EL (cell line): ENCODE measurements at regions not wholly inside any gene's neighbourhood (a gene's known extent, or its start where the extent isn't known, plus 50 kb on each side); places are given as distances from the start of the nearest gene placed in this dataset.
"Not testable (repeated sequence)": the region's sequence is repeated elsewhere in the genome, so short reads cannot be mapped to it uniquely, and the experiment has no call there.

Source experiments
- DNase-seq: peaks from one replicate; pipeline ENCODE4 v3.0.0-alpha.2; 2016

DNA sequence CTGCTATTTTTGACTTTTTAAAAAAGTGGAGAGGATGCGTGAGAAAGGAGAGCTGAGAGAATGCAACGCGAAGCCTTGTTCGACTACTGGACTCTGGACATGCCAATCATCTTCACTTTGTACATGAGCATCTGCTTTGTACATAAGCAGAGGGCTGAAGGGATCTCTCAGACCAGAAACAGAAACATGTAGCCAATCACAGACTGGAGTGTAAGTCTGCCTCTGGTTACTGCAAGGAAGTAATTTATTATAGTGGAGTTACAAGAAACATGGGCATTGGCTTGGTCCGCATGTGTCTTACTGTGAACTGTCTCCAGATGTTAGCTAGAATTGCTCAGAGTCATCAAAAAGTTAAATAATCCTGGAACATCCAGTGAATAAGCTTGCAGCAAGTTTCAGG is 190.0 kb upstream of the GRAMD2B start:
- DNase-seq: no peak

DNA sequence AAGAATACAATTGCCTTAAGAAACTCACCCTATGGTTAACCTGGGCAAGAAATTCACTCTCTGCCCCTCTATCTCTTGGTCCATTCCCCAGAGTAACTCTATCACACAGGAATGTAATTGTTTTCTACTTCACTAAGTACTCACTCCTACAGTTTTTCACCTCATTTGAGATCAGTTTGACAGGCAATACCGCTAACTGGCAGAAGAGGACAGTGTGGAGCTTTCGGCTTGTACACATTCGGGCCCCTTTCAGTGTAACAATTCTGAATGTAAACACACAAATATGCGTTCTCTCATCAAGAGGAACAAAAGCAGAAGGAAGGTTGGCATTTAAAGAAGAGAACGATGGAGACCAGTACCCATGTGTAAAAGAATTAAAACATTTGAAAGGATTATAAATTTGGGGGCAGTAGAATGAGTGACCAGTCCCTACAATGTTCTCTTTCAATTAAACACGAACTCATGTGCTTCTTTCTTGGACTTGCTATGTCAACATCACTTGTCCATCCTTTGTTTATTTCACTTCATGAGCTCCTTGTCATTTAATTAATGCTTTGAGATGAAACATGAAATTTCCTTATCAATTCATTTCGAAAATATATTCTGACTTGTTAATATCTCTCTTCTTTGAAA is 188.5 kb upstream of the GRAMD2B start:
- peak; percentile 31 for DNase-seq

DNA sequence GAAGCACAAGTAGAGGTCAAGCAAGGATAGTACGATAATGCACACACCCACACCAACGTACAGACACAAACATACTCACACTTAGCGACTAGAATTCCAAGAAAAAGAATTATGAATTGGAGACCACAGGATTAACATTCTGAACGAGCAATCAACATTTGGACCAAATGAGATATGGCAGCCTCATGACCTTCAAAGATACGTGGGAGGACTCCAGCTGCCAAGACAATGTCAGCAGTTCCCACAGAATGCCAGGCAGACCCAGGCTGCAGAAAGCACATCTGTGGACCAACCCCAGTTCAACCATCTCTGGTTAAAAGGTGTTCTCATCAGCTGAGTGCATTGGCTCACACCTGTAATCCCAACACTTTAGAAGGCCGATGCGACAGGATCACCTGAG is 187.6 kb upstream of the GRAMD2B start:
- DNase-seq: no peak

DNA sequence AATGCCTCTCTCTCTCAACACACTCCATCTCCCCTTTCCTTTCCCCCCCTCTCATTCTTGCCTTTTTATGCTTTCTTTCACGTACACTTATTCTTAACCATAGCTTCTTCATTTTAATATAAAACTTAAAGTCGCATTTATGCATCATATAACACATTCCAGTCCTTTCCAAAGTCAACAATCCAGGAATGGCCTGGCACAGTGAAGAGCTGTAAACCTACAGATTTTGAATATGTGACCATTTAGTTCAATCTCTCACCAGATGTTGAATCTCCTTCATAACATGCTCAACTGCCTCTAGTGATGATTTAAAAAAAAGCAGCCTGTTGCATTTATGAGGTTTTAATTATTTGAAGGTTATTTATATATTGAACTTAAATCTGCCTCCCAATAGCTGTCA is 186.2 kb upstream of the GRAMD2B start:
- no peak for DNase-seq

DNA sequence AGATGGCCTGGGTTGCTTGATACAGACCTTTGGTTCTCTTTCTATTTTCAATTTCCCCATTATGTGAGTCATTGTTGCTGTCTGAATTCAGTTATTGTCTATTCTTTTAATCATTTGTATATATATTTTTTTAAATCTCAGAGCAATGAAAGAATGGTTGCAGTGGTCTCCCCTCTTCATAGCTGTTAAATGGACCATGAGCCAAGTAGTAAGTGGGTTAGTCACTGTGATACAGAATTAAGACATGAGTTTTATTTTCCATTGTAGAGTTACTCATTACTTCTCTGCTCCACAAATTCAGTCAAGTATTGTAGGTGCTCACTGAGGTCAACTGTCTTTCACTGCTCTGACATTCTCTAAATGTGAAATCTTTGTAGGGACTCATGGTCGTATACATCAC is 174.6 kb upstream of the GRAMD2B start:
- DNase-seq: no peak

DNA sequence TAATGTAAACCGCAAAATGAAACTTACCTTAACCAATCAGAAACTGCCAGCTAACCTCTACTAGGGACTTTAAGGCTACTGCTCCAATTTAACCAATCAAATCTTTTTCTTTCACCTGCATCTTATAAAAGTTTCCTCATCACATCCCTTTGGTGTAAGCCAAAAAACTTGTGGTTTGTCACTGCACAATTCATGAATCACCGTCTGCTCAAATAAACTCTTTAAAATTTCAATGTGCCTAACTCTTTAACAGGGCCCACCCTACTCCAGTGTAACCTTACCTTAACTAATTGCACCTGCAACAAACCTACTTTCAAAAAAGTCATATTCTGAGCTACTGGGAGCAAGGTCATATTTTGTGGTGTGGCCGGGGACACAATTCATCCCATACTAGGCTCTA is 172.2 kb upstream of the GRAMD2B start:
- DNase-seq: no peak

DNA sequence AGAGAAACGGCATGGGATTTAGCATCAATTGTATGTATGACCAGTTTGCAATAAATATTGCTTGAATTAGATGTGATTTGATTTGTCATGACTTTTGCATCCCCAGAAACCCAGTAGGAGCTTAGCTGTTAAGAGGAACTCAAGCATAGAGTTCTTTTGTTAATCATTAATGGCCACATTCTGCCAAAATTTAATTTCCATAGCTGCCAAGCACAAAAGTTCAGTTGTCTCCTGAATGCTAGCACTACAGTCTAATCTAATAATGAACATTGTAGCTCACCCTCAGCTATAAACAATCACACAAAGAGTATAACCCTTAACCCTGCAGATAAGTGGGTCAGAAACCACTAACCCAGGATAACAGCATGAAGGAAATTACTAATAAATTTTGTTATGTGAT is 169.8 kb upstream of the GRAMD2B start:
- no peak for DNase-seq

DNA sequence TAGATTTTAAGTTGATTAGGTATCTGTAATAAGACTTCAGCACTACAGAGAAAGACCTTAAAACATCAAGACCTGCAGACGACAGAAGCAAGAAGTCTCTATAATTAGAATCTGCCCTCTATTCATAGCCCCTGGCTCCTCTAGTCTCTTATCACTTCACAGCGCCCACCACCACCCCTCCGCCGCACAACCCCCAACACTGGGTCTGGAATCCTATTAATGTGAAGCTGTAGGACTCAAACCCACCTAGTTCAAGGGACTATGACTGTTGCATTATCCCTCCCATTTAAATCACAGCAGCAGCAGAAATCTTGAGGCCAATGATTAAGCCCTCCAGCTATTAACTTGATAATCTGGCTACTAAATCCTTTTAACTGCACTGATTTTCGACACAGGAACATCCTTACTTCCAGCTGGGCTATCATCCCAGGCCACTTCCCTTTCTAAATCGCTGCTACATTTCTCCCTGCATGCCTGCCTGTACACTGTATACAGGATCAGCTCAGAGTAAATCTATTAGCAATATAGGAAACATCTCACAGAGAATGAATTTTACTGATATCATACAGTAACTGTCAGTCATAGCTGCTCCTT is 159.5 kb upstream of the GRAMD2B start:
- no peak for DNase-seq

DNA sequence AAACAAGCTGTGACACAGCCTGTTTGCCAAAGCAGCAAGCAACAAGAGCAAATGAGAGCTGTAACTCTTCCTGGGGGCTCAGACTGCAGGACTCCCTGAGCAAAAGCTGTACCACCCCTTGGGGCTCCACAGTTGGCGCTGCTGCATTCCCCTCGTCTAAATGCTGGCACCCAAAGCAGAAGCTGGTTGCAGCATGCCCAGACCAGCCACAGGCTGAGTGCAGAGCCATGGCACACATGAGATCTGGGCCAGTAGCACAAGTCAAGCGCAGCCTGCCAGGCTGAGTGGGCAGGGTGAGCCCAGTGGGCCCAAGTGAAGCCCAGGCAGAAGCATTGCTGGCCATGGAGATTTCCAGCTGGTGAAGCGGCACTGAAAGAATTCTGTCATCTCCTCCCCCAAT is 157.3 kb upstream of the GRAMD2B start:
- DNase-seq: no peak

DNA sequence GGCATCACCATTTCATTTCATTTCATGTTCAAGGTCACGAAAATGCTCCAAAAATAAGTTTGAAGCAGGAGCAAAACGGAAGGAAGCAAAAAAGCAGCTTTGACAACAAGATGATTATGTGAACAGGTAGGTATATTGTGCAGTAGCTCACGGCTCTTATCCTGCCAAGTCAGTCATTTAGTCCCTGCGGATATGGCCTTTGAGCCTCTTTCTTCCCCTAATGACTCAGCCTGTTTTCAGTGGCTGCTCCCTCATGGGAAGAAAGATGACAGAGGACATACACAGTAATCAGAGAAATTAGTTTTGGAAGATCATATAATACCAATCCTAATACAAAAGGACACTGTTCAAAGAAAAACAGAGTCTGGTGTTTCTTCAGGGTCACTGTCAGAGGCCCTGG is 155.8 kb upstream of the GRAMD2B start:
- no peak for DNase-seq

DNA sequence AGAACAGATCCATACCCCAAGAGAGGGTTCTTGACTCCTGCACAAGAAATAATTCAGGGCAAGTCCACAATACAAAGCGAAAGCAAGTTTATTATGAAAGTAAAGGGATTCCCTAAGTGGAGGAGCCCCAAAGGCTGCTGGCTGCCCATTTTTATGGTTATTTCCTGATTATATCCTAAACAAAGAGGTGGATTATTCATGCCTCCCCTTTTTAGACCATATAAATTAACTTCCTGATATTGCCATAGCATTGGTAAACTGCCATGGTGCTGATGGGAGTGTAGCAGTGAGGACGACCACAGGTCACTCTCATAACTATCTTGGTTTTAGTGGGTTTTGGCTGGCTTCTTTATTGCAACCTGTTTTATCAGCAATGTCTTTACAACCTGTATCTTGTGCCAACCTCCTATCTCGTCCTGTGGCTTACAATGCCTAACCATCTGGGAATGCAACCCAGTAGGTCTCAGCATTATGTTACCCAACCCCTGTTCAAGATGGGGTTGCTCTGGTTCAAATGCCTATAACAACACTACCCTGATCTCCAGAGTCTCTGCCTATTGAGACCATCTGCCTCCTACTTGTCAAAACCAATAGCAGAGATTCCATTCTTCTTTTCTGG is 154.4 kb upstream of the GRAMD2B start:
- no peak for DNase-seq

DNA sequence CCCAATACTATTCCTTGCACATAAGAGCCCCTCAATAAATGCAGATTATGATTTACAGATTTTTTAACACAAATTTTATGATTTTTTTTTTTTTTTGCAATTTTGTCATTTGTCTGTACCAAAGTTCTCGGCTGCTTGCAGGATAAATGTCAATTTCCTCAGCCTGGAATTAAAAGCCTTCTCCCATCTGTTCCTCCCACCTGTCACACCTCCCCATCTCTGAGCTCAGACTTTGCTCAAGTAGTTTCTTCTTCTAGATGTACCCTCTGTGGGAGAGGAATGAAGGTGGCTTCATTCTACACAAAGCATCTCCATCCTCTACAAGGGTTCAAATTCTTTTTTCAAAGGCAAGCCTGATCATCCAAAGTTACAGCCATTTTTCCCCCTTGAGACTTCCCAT is 153.7 kb upstream of the GRAMD2B start:
- no peak for DNase-seq

DNA sequence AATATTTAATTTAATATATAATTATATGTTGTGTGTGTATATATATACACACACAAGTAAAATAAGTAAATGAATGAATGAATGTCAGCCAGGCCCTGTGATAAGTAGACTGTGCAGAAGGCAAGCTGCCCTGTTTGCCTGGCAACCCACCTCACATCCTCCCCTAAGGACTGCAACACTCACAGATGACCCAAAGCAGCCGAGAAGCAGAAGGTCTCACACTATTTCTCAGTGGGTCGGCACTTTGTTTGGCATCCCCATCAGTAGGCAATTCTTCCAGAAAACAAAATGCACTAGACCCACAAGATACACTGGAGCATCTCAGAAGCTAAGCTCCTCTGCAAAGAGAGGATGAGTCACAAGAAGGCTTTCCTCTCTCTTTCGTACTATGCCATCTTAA is 152.1 kb upstream of the GRAMD2B start:
- no peak for DNase-seq

DNA sequence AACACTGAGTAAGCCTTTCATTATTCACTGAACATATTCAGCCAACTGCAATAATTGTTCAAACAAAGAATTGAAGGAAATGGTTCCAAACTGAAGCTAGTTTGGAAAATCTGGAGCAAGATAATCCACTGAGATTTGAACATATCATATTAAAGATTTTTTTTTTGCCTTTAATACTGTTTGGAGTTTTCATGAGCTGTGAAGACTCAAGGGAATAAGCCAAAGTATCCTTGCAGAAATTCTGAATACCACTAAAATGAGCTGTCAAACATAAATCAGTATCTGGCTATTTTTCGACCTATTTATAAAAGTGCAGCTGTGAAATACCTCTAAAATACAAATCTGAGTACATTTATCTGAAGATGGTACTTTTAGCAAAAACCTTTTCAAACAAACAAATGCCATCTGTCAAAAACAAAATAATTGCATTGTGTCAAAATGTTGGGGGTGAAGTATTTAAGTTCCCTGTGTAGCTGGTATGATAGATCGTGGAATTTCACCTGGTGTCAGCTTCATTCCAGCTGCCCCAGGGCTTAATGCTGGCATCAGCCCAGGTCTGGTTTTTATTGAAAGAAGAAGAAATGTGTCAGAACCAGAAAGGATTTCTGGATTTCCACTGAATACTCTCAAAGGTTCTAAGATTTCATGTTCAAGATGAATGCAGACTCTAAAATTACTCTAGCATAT is 149.0 kb upstream of the GRAMD2B start:
- DNase-seq: no peak

DNA sequence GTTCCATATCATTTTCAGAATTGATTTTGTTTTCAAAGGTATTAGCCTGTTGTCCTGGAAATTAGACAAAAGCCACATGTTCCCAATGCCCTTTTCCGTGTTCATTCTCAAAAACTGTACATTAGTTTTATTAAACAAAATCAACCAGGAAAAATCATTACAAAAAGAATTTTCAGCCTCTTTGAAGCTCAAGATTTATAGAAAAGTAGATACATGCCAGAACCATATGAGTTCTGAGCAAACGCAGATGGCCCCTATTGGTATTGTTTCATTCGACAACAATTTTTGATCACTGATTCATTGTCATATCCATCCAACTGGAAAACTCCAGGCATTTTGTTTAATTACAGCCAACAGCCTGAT is 148.5 kb upstream of the GRAMD2B start:
- DNase-seq: no peak

DNA sequence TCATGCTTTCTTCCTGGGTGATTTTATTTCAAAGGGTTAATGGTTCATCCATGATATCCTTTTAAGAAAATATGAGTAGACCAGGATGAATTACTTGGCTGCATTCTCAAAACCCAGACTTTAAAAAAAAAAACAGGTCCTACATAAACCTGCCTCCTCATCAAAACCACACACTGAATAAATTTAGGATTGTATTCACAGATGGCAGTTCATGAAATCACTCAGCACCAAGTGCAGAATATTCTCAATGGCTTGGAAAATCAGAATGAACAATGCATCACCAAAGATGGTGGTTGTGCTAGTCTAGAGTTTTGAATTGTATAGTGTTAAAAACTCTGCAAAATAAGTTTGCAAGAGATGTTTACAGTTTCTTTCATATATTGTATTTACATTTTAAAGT is 145.4 kb upstream of the GRAMD2B start:
- no peak for DNase-seq

DNA sequence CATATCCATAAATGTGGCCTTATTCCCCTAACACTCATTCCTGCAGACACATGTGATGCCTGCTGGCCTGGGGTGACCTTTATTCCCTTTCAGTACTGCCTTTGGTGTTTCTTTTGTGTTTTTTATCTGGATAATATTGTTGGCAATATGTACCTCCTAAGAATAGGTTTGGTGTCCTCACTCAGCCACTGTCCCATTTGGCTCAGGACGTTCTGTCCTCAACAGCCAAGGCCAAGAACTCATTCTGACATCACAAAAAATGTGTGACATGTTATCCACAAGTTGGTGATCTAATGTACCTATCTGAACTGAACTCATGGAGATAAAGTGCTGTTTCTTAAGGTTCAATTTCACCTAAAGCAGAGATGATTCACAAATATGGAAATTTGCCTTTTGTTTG is 142.9 kb upstream of the GRAMD2B start:
- DNase-seq: no peak

DNA sequence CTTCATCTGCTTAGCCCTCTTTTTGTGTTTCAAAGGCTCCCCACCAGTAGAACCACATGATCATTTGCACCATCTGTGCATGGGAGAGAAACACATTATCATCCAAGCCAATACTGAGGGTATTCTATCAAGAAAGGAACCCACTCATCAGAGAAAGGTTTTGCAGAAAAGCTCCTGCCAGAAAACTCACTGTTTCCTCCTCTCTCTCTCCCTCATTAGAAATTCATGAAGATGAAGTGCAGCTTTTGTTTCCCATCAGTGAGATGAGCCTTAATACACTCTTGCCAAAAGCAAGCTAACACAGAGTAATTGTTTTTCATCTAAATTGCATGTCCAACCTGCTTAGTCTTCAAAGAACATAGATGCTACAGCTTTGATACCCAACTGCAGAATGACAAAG is 142.4 kb upstream of the GRAMD2B start:
- no peak for DNase-seq

DNA sequence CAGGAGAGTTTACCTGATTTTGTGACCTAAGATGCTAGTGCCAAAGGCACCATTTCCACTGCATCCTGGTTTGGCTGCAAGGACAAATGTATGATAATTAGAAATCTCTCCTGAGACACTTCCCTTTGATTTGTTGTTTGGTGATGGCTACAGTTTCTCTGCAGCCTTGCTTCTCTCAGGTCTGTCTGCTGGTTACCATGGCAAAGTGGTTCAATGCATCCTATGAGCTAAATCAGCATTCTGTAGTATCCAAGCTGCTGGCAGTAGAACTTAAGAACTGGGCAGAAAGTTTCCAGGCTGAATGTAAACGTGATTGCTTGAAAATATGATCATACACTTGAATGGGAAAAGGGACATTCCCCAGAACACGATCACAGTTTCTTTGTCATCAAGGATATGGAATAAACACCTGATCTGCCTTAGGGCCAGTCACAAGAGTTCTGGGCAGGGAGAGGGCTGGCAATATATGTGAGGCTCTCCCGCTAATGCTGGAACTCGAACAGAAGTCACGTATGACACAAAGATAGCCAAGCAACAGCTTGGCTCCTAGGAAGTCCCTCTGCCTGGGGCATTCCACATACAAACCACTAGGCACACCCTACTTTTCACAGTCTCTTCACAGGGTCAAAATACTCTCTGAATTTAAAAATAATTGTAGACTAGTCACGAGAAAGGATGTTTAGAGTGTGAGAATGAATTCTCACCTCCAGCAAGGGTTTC is 138.1 kb upstream of the GRAMD2B start:
- no peak for DNase-seq

DNA sequence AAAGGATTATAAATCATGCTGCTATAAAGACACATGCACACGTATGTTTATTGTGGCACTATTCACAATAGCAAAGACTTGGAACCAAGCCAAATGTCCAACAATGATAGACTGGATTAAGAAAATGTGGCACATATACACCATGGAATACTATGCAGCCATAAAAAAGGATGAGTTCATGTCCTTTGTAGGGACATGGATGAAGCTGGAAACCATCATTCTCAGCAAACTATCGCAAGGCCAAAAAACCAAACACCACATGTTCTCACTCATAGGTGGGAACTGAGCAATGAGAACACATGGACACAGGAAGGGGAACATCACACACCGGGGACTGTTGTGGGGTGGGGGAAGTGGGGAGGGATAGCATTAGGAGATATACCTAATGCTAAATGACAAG is 127.1 kb upstream of the GRAMD2B start:
- DNase-seq: not testable (repeated sequence)

DNA sequence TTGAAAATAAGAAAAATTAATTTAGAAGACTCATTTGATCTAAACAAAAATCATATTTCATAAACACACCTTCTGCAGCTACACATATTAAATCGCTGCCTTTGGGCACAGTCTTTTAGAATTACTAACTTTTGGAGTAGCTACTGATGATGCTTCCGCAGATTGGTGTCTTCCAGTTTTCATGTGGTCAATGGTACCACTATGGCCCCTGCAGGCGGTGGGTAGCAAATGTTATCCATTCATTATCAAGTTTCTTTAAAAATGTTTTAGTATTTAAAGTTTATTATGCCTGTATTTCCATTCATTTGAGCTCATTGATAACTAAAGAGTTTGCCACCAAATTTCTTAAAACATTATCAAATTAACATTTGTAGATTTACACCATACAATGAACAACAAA is 122.9 kb upstream of the GRAMD2B start:
- DNase-seq: no peak

DNA sequence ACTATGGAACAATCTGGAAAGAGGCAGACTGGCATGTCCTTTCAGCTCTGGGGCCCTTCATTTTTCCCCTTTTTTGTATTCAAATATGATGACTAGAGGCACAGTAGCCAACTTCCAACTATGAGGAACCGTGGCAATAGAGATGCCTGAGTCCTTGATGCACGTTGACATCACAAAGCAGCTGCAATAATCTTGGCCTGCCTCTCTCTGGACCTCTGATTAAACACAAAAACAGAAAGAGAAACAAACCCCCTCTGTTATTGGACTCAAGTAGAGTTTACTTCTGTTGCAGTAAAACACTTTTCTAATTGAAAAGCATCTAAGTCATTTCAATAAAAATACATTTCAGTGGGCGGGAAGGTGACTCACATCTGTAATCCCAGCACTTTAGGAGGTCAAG is 122.2 kb upstream of the GRAMD2B start:
- DNase-seq: no peak

DNA sequence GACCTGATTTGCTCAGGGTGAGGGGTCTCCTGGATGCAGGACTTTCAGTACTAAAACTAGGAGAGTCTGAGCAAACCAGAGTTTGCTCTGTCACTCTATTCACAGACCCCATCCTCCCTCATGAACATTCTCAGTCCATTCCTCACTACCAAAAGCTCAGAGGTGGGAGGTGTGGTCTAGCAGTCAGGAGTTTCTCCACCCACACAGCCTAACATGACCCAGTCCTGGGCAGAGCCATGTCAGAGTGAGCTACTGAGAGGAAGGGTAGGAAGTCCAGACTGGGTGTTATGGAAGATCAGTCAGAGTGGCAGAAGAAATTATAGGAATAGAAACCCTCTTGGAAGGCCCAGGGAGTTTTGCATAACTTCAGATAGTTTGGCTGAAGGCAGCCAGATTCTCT is 113.3 kb upstream of the GRAMD2B start:
- no peak for DNase-seq

DNA sequence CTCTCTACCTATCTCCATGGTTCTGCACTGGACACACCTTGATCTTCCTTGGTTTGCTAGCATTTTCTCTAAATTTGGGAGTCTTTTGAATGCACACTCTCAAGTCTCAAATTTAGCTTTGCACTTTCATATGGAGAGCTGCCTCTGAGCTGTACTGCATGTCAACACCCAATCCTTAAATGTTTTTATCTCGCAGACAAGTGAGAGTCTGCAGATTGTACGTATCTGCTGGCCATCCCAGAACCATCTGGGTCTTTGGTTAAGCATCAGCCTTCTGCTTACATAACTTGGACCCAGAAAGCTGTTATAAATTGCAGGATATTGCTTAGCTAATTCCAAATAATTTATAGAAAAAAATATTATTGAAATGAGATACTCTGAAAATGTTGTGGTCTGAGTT is 111.4 kb upstream of the GRAMD2B start:
- no peak for DNase-seq
